K562 (cell line): ENCODE measurements at regions not wholly inside any gene's neighbourhood (a gene's known extent, or its start where the extent isn't known, plus 50 kb on each side); places are given as distances from the start of the nearest gene placed in this dataset.

Experiments
- ATAC-seq: fragments of 200-7000 bp; cut with Tn5 transposase; 3 replicates; pipeline ENCODE4 v1.9.1; 2020; ENCODE audit warnings: moderate library complexity
- BruUV-seq: library from RNA; stranded (reverse); fragments of 400-500 nt; replicated peaks from 2 replicates; lab custom pipeline; 2021; lab: Mats Ljungman, UMichigan
- CTCF ChIA-PET: fragments of 300-600 bp; formaldehyde crosslinking; extraction: SDS; loops from one replicate; lab custom pipeline; 2021; ENCODE audit warnings: low intra/inter-chr PET ratio; lab: Yijun Ruan, JAX
- POLR2A ChIA-PET: fragments of 300-600, 350-650 bp; sonication (Branson Sonifier 250); formaldehyde crosslinking; extraction: SDS; loops from one replicate; lab custom pipeline; 2021; ENCODE audit warnings: antibody characterized with exemption, inconsistent platforms; lab: Yijun Ruan, JAX
- DNase-seq, 4 experiments: peaks; one replicate each; pipeline versions ENCODE4 v3.0.0 to v3.0.0-alpha.2; 2011 to 2018; ENCODE audit warnings: low spot score in 3 of 4, mixed read lengths in 3 of 4; ENCODE audit errors: extremely low read depth in 1 of 4
- FAIRE-seq: peaks from 2 replicates; lab custom pipeline; 2011; peaks lifted over from hg19 to GRCh38; lab: Jason Lieb, UNC
- H2AFZ ChIP-seq: 2 replicates; pipeline ENCODE4 v1.6.0; 2011; ENCODE audit warnings: low read depth, low read length, control low read depth, inconsistent platforms
- H3K27ac ChIP-seq: fragments of 200-600 bp; 3 replicates; pipeline ENCODE4 v1.8.0; 2011; ENCODE audit warnings: low read depth, mild to moderate bottlenecking, control low read depth, inconsistent platforms, low read length, moderate library complexity, mixed read lengths; ENCODE audit errors: extremely low read depth
- H3K27me3 ChIP-seq, 2 experiments: fragments of 300-600 bp in 1 of 2; 2 replicates in 1 of 2; 3 replicates in 1 of 2; pipeline versions ENCODE4 v1.6.0 to v1.8.0; 2011; ENCODE audit warnings: inconsistent platforms in 2 of 2, low read length in 2 of 2, mild to moderate bottlenecking in 1 of 2, mixed read lengths in 1 of 2, moderate library complexity in 1 of 2; ENCODE audit not compliant: control insufficient read depth in 2 of 2, insufficient read depth in 2 of 2
- H3K36me3 ChIP-seq: fragments of 300-600 bp; 3 replicates; pipeline ENCODE4 v1.8.0; 2011; ENCODE audit warnings: mild to moderate bottlenecking, low read length, inconsistent platforms; ENCODE audit not compliant: control insufficient read depth, insufficient read depth
- H3K4me1 ChIP-seq, 2 experiments: fragments of 200-600 bp in 1 of 2; replicated peaks in 1 of 2; 2 replicates in 1 of 2; 3 replicates in 1 of 2; pipeline versions ENCODE4 v1.5.1 to v1.8.0; 2011; ENCODE audit warnings: inconsistent platforms in 2 of 2, low read length in 2 of 2, mild to moderate bottlenecking in 1 of 2, mixed read lengths in 1 of 2, moderate library complexity in 1 of 2; ENCODE audit not compliant: control insufficient read depth in 2 of 2, insufficient read depth in 2 of 2
- H3K4me2 ChIP-seq: 2 replicates; pipeline ENCODE4 v1.6.1; 2011; ENCODE audit warnings: low read length, control low read depth, inconsistent platforms, mixed read lengths; ENCODE audit not compliant: insufficient read depth
- H3K4me3 ChIP-seq: fragments of 200-600 bp; sonication (generic), shearing (Covaris generic); 2 replicates; pipeline ENCODE4 v1.5.1; 2016; ENCODE audit warnings: control low read depth, inconsistent platforms
- H3K79me2 ChIP-seq: fragments of 200-600 bp; 3 replicates; pipeline ENCODE4 v1.8.0; 2011; ENCODE audit warnings: low read length, inconsistent platforms; ENCODE audit not compliant: control insufficient read depth, insufficient read depth
- H3K9ac ChIP-seq, 2 experiments: 2 replicates each; pipeline versions ENCODE4 v1.6.0 to v1.6.1; 2011; ENCODE audit warnings: low read depth in 2 of 2, low read length in 2 of 2, control low read depth in 1 of 2, inconsistent platforms in 1 of 2, mild to moderate bottlenecking in 1 of 2, mixed read lengths in 1 of 2; ENCODE audit not compliant: insufficient read depth in 1 of 2
- H3K9me1 ChIP-seq: one replicate; pipeline ENCODE4 v1.6.0; 2011; ENCODE audit warnings: inconsistent platforms, mild to moderate bottlenecking, low read length, moderate library complexity; ENCODE audit not compliant: control insufficient read depth, insufficient read depth
- H3K9me3 ChIP-seq: replicated peaks from 2 replicates; pipeline ENCODE4 v1.5.1; 2011; ENCODE audit warnings: low read depth, low read length, inconsistent platforms; ENCODE audit not compliant: control insufficient read depth, insufficient read depth
- H4K20me1 ChIP-seq: replicated peaks from 2 replicates; pipeline ENCODE4 v1.6.1; 2011; ENCODE audit warnings: low read length, inconsistent platforms, mixed read lengths; ENCODE audit not compliant: control insufficient read depth, insufficient read depth
- BRF1 ChIP-seq: IDR thresholded peaks from 3 replicates; pipeline ENCODE4 v1.6.1; 2011; ENCODE audit warnings: borderline replicate concordance, mild to moderate bottlenecking; ENCODE audit not compliant: insufficient read length; ENCODE audit errors: extremely low read depth
- CC2D1A ChIP-seq: fragments of 450-650 bp; IDR thresholded peaks from 2 replicates; pipeline ENCODE4 v1.6.1; 2017; ENCODE audit warnings: mild to moderate bottlenecking
- EHMT2 ChIP-seq: fragments of 450-650 bp; IDR thresholded peaks from 2 replicates; pipeline ENCODE4 v1.6.1; 2018; ENCODE audit warnings: antibody characterized with exemption
- ETV5 ChIP-seq: sonication (generic); formaldehyde crosslinking; IDR thresholded peaks from 2 replicates; pipeline ENCODE4 v1.4.0; 2020; ENCODE audit warnings: low read depth, mild to moderate bottlenecking, missing genetic modification reagents
- GABPA ChIP-seq: fragments of 200-800 bp; sonication (Bioruptor generic); conservative IDR thresholded peaks from 2 replicates; pipeline ENCODE4 v1.6.1; 2016; ENCODE audit warnings: low read depth, missing genetic modification characterization, missing compliant biosample characterization
- KDM1A ChIP-seq, 2 experiments: fragments of 450-650 bp; IDR thresholded peaks; 2 replicates each; pipeline ENCODE4 v1.6.1; 2016; ENCODE audit warnings: mild to moderate bottlenecking in 2 of 2
- KLF6 ChIP-seq: fragments of 250-450 bp; sonication (Bioruptor Pico); IDR thresholded peaks from 2 replicates; pipeline ENCODE4 v1.4.0; 2020; ENCODE audit warnings: mild to moderate bottlenecking, moderate library complexity, borderline replicate concordance
- MTF1 ChIP-seq: fragments of 250-450 bp; sonication (Bioruptor Pico); IDR thresholded peaks from 2 replicates; pipeline ENCODE4 v1.9.0; 2021; ENCODE audit warnings: moderate library complexity, mild to moderate bottlenecking, inconsistent platforms, borderline replicate concordance
- NFE2L1 ChIP-seq: fragments of 450-650 bp; IDR thresholded peaks from 2 replicates; pipeline ENCODE4 v1.6.1; 2016; ENCODE audit warnings: missing genetic modification characterization, low read depth, mild to moderate bottlenecking, missing compliant biosample characterization, moderate library complexity, borderline replicate concordance
- RFX5 ChIP-seq: IDR thresholded peaks from 2 replicates; pipeline ENCODE4 v1.6.1; 2011; ENCODE audit warnings: low read depth, mild to moderate bottlenecking, improper control_type of control experiment, low read length
- ZHX1 ChIP-seq: fragments of 150-350 bp; conservative IDR thresholded peaks from 2 replicates; pipeline ENCODE4 v1.6.1; 2014; ENCODE audit warnings: low read length
- ZNF444 ChIP-seq: fragments of 250-450 bp; sonication (Bioruptor Pico); IDR thresholded peaks from 2 replicates; pipeline ENCODE4 v1.4.0; 2020; ENCODE audit warnings: mild to moderate bottlenecking, moderate library complexity
- WGBS: fragments of 100-300 bp; shearing (Covaris generic); methylation state at CpG from one replicate; pipeline ENCODE4 v1.1.6; 2016; ENCODE audit warnings: low coverage, mixed read lengths; ENCODE audit not compliant: insufficient coverage; ENCODE audit errors: missing lambda C conversion rate; 5-methylcytosine and 5-hydroxymethylcytosine counted together
- in situ Hi-C: fragments of 300-500 bp; cut with MboI; formaldehyde crosslinking; loops from 4 replicates; pipeline ENCODE4 v1.15.0; 2018; ENCODE audit warnings: inconsistent platforms, mixed read lengths
- intact Hi-C: fragments of 100-400 bp; cut with micrococcal nuclease; formaldehyde crosslinking; loops from 2 replicates; pipeline ENCODE4 v1.14.2; 2022
- TF ChIP-seq, protein P1 (sequence below): fragments of 250-450 bp; sonication (Bioruptor Pico); IDR thresholded peaks from 2 replicates; pipeline ENCODE4 v1.4.0; 2020; ENCODE audit warnings: borderline replicate concordance

DNA sequence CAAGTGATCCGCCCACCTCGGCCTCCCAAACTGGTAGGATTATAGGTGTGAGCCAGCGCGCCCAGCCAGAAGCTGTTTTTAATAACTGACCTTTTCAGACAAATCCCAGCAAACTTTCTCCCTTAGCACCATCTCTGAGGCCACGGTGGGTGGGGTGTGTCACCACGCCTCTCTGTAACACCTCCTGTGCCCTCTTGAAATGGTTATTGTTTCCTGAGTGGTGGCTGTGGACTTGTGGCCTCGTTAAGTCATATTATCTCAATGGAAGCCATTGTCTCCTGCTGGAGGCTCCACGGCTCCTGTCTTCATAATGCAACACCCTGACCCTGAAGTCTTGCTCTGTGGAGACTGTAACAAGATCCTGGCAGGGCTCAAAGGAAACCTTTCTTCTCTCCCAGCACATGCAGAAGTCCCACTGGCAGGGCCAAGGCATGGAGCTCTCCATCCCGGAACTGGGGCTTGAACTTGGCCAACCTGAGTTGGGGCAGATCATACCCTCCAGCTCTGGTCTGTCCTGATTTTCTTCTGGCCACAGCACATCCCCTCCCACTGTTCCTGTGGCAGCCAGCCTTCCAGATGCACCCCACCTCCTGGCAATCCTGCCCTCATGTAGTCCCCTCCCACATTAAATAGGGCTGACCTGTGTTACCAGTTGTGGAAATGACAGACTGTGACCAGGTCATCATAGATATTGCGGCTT is 81.1 kb downstream of the SNX5 start:
- Histone ChIP-seq H3K36me3 (no peaks in the 10 kb centered on the region), H3K4me1 (peaks cover 0 to 2% of the 10 kb centered on the region in 2 experiments; a peak in 2 of 5 replicates), H3K9me3 (no peaks in the 10 kb centered on the region), H3K4me3 (no peak overlapping the region), H3K4me2 (no peak overlapping the region), H2AFZ (no peak overlapping the region), H3K9me1 (no peaks in the 10 kb centered on the region), H4K20me1 (no peaks in the 10 kb centered on the region), H3K27me3 (peaks cover 0 to 12% of the 10 kb centered on the region in 2 experiments; a peak in 2 of 5 replicates), H3K27ac (no peak overlapping the region), H3K9ac (no peak overlapping the region), H3K79me2 (no peaks in the 10 kb centered on the region)
- no peak for TF ChIP-seq NFE2L1 (tag)
- TF ChIP-seq, protein P1, sequence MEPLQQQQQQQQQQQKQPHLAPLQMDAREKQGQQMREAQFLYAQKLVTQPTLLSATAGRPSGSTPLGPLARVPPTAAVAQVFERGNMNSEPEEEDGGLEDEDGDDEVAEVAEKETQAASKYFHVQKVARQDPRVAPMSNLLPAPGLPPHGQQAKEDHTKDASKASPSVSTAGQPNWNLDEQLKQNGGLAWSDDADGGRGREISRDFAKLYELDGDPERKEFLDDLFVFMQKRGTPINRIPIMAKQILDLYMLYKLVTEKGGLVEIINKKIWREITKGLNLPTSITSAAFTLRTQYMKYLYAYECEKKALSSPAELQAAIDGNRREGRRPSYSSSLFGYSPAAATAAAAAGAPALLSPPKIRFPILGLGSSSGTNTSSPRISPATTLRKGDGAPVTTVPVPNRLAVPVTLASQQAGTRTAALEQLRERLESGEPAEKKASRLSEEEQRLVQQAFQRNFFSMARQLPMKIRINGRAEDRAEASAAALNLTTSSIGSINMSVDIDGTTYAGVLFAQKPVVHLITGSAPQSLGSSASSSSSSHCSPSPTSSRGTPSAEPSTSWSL, result no peak
- TF ChIP-seq RFX5, result no peak
- TF ChIP-seq GABPA (tag), result no peak
- no peak for TF ChIP-seq ZNF444
- TF ChIP-seq KLF6, result no peak
- TF ChIP-seq BRF1, result no peak
- TF ChIP-seq ZHX1, result no peak
- no peak for TF ChIP-seq ETV5 (CRISPR knock-in tag)
- no peak for TF ChIP-seq MTF1 (CRISPR knock-in tag)
- TF ChIP-seq KDM1A (IDR thresholded peaks at IDR 0.05), result no peak
- TF ChIP-seq CC2D1A, result no peak
- TF ChIP-seq EHMT2, result no peak
- ATAC-seq (no peak), FAIRE-seq (no peak), DNase-seq (no peak)
- WGBS, result 24% methylated on average over 10 of the region's 10 CpGs
- CTCF ChIA-PET, result no interaction called here
- intact Hi-C loops (no loop called here), in situ Hi-C loops (no loop called here)
- POLR2A ChIA-PET, result interaction anchor here (0.7 kb wide), 2 partner anchors 23 to 200 kb away, joined by 3 read pairs; no protein-coding TSS in a partner anchor
- no TSS peak for BruUV-seq
